HEK293 (cell line): ENCODE measurements at regions not wholly inside any gene's neighbourhood (a gene's known extent, or its start where the extent isn't known, plus 50 kb on each side); places are given as distances from the start of the nearest gene placed in this dataset.

Experiments
- CTCF ChIA-PET: fragments of 350-600 bp; formaldehyde crosslinking; extraction: SDS; loops from one replicate; lab custom pipeline; 2021; ENCODE audit warnings: antibody characterized with exemption; lab: Yijun Ruan, JAX
- POLR2A ChIA-PET: fragments of 300-600 bp; formaldehyde crosslinking; extraction: SDS; loops from one replicate; lab custom pipeline; 2020; ENCODE audit warnings: antibody characterized with exemption, inconsistent platforms; lab: Yijun Ruan, JAX
- H3K27ac ChIP-seq: fragments of 200-500 bp; sonication (Bioruptor generic); 2 replicates; pipeline ENCODE4 v1.5.1; 2014; ENCODE audit warnings: low read depth, low read length, control low read depth, inconsistent platforms; ENCODE audit errors: extremely low read depth
- H3K36me3 ChIP-seq, 2 experiments: fragments of 200-500 bp in 1 of 2; sonication (Bioruptor generic) in 1 of 2; 1 replicate in 1 of 2; 2 replicates in 1 of 2; pipeline ENCODE4 v1.5.1; 2014 to 2017; ENCODE audit warnings: inconsistent platforms in 2 of 2, low read length in 2 of 2; ENCODE audit not compliant: control insufficient read depth in 2 of 2, insufficient read depth in 1 of 2
- H3K4me1 ChIP-seq: fragments of 200-500 bp; sonication (Bioruptor generic); 2 replicates; pipeline ENCODE4 v1.5.1; 2014; ENCODE audit warnings: mild to moderate bottlenecking, low read length, inconsistent platforms; ENCODE audit not compliant: control insufficient read depth, insufficient read depth
- H3K4me3 ChIP-seq: 2 replicates; pipeline ENCODE4 v1.5.1; 2011; ENCODE audit warnings: low read depth, mild to moderate bottlenecking, control low read depth, low read length, moderate library complexity
- H3K9me3 ChIP-seq: fragments of 200-500 bp; sonication (Bioruptor generic); 2 replicates; pipeline ENCODE4 v1.5.1; 2014; ENCODE audit warnings: low read depth, low read length, inconsistent platforms; ENCODE audit not compliant: control insufficient read depth, insufficient read depth
- ELK4 ChIP-seq: IDR thresholded peaks from 2 replicates; pipeline ENCODE4 v1.6.1; 2011; ENCODE audit warnings: mild to moderate bottlenecking, low read depth, low read length, borderline replicate concordance
- GLI2 ChIP-seq: fragments of 450-650 bp; formaldehyde crosslinking; IDR thresholded peaks from 2 replicates; pipeline ENCODE4; 2017; ENCODE audit warnings: missing biosample characterization, missing genetic modification characterization, low read depth, borderline replicate concordance
- GLIS2 ChIP-seq: fragments of 450-650 bp; formaldehyde crosslinking; IDR thresholded peaks from 2 replicates; pipeline ENCODE4 v1.5.1; 2016; ENCODE audit warnings: missing biosample characterization, missing genetic modification characterization
- KLF1 ChIP-seq: fragments of 450-650 bp; formaldehyde crosslinking; IDR thresholded peaks from 2 replicates; pipeline ENCODE4 v1.5.1; 2016; ENCODE audit warnings: missing biosample characterization, missing genetic modification characterization
- MEIS1 ChIP-seq: sonication (generic); formaldehyde crosslinking; IDR thresholded peaks from 2 replicates; pipeline ENCODE4 v1.8.1; 2022; ENCODE audit warnings: missing genetic modification reagents, mild to moderate bottlenecking, borderline replicate concordance
- REST ChIP-seq: fragments of 450-650 bp; formaldehyde crosslinking; IDR thresholded peaks from 2 replicates; pipeline ENCODE4 v1.5.1; 2016; ENCODE audit warnings: missing biosample characterization, missing genetic modification characterization
- ZBTB6 ChIP-seq: fragments of 450-650 bp; formaldehyde crosslinking; IDR thresholded peaks from 2 replicates; pipeline ENCODE4 v1.5.1; 2017; ENCODE audit warnings: missing biosample characterization, missing genetic modification characterization
- ZNF10 ChIP-seq: fragments of 450-650 bp; formaldehyde crosslinking; IDR thresholded peaks from 2 replicates; pipeline ENCODE4 v1.5.1; 2017; ENCODE audit warnings: missing biosample characterization, missing genetic modification characterization
- ZNF266 ChIP-seq: fragments of 450-650 bp; formaldehyde crosslinking; IDR thresholded peaks from 2 replicates; pipeline ENCODE4 v1.5.1; 2016; ENCODE audit warnings: missing biosample characterization, missing genetic modification characterization, low read depth
- ZNF280D ChIP-seq: fragments of 450-650 bp; formaldehyde crosslinking; IDR thresholded peaks from 2 replicates; pipeline ENCODE4 v1.5.1; 2016; ENCODE audit warnings: missing biosample characterization, missing genetic modification characterization
- ZNF416 ChIP-seq: fragments of 450-650 bp; formaldehyde crosslinking; IDR thresholded peaks from 2 replicates; pipeline ENCODE4 v1.5.1; 2016; ENCODE audit warnings: missing biosample characterization, missing genetic modification characterization
- ZNF433 ChIP-seq: fragments of 450-650 bp; formaldehyde crosslinking; IDR thresholded peaks from 2 replicates; pipeline ENCODE4 v1.5.1; 2016; ENCODE audit warnings: missing biosample characterization, missing genetic modification characterization, low read depth
- ZNF529 ChIP-seq: fragments of 450-650 bp; formaldehyde crosslinking; IDR thresholded peaks from 2 replicates; pipeline ENCODE4 v1.5.1; 2017; ENCODE audit warnings: missing genetic modification characterization, missing biosample characterization; ENCODE audit not compliant: insufficient replicate concordance
- ZNF792 ChIP-seq: fragments of 450-650 bp; formaldehyde crosslinking; IDR thresholded peaks from 2 replicates; pipeline ENCODE4 v1.5.1; 2016; ENCODE audit warnings: missing biosample characterization, missing genetic modification characterization
- ZSCAN30 ChIP-seq: fragments of 450-650 bp; IDR thresholded peaks from 2 replicates; pipeline ENCODE4 v1.5.1; 2018; ENCODE audit warnings: missing biosample characterization, mild to moderate bottlenecking, missing genetic modification characterization, moderate library complexity
- ZSCAN5A ChIP-seq: fragments of 450-650 bp; formaldehyde crosslinking; IDR thresholded peaks from 2 replicates; pipeline ENCODE4 v1.5.1; 2016; ENCODE audit warnings: missing biosample characterization, missing genetic modification characterization

- TF ChIP-seq ZSCAN5A (tag by site-specific recombination) (no peak), ZNF280D (tag by site-specific recombination) (no peak), ZNF792 (tag by site-specific recombination) (no peak), GLIS2 (tag by site-specific recombination) (no peak), ZNF529 (tag by site-specific recombination) (no peak), MEIS1 (CRISPR knock-in tag) (no peak)
These were observed 130.2 kb upstream of the ANKRD28 start (continued) for GRCh38 chr3:15927969-15928368.

- Histone ChIP-seq H3K27ac (no peak overlapping the region), H3K9me3 (no peaks in the 10 kb centered on the region)
- no peak for TF ChIP-seq ELK4
- no peak for TF ChIP-seq GLI2 (tag by site-specific recombination)
- TF ChIP-seq ZNF416 (tag by site-specific recombination), result no peak
- TF ChIP-seq ZBTB6 (tag by site-specific recombination), result no peak
- no peak for TF ChIP-seq ZNF266 (tag by site-specific recombination)
- no peak for TF ChIP-seq ZSCAN30 (tag by site-specific recombination)
- no peak for TF ChIP-seq REST (tag by site-specific recombination)
- no peak for TF ChIP-seq KLF1 (tag by site-specific recombination)
- no peak for TF ChIP-seq ZNF10 (tag by site-specific recombination)
- no peak for TF ChIP-seq ZNF433 (tag by site-specific recombination)
- TF ChIP-seq, all 188 proteins: peak for 0
- ChIA-PET POLR2A (interaction anchor here (0.6 kb wide), 1 partner anchor 134 kb away, joined by 4 read pairs; no protein-coding TSS in a partner anchor), CTCF (interaction anchor here (0.6 kb wide), 1 partner anchor 334 kb away, joined by 3 read pairs; no protein-coding TSS in a partner anchor)
- Histone ChIP-seq H3K4me3 (no peak overlapping the region), H3K4me1 (no peaks in the 10 kb centered on the region), H3K36me3 (no peaks in the 10 kb centered on the region)
These were observed 132.3 kb upstream of the ANKRD28 start for GRCh38 chr3:15929944-15930571.
